GM10266 (cell line): ENCODE measurements at regions not wholly inside any gene's neighbourhood (a gene's known extent, or its start where the extent isn't known, plus 50 kb on each side); places are given as distances from the start of the nearest gene placed in this dataset.

Experiments
- DNase-seq: peaks from one replicate; pipeline ENCODE4 v3.0.0; 2012; ENCODE audit errors: extremely low spot score
- CTCF ChIP-seq: IDR thresholded peaks from 2 replicates; pipeline ENCODE4 v1.5.1; 2012; ENCODE audit warnings: mild to moderate bottlenecking, low read depth; ENCODE audit not compliant: control insufficient read depth, insufficient read depth; ENCODE audit errors: missing control alignments

DNA sequence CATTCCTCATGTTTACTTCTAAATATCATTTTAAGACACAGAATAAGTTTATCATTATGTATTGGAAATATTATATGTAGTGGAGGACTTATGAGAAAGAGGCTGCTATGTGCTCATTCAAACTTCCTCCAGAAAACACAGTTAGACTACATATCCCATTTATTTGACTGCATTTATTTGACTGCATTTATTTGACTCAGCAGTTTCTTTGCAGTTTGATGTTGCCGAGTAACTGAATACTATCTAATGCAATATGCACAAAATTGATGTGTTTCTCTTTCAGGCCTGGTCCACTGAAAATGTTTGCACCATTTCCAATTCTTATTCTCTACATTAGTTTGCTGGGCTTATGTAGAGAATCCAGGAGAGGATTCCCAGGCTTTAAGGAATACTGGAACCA lies 89.9 kb upstream of the FBN2 start:
- TF ChIP-seq CTCF, result no peak
- DNase-seq, result no peak

- no peak for TF ChIP-seq CTCF
- DNase-seq, result no peak
These were observed 91.1 kb upstream of the FBN2 start for GRCh38 chr5:128629157-128629556.

- no peak for DNase-seq
- TF ChIP-seq CTCF, result no peak
These were observed 92.1 kb upstream of the FBN2 start for GRCh38 chr5:128630121-128630520.

DNA sequence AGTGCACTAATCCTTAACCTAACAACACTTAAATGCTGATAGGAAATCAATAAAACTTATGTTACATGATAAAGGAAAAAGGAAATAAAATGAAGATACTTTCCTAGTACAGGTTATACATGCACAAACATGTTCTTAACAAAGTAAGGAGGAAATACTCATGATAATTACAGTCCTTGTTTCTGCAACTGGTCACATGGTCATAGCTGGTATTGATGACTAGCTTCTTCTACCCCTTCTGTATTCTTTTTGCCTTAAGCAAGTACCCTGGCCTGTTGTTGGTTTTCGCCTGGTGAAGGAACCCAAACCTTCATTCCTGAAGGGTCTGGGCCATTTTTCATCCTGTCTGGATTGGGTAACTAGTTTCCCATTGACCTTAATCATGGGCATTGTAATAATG lies 93.7 kb upstream of the FBN2 start:
- DNase-seq, result no peak
- TF ChIP-seq CTCF, result no peak

DNA sequence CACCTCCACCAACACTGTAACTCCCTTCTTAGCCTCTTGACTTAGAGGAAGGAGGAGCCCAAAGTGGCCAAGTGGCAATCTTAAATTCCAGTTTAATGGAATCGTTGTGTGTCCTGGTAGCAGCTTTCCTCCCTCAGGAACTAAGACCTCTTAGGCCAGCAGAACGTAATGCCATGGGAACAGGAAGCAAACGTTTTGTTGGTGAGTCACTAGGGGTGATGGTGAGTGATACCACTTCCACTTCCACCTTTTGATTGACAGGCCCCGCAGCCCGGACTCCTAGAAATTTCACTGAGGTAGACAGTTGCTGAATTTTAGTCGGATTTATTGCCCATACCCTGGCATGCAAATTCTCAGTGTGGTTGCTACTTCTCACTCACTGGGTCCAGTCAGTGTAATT lies 94.2 kb upstream of the FBN2 start:
- TF ChIP-seq CTCF, result no peak
- no peak for DNase-seq

- DNase-seq, result no peak
- TF ChIP-seq CTCF, result no peak
These were observed 95.9 kb upstream of the FBN2 start for GRCh38 chr5:128633901-128634300.

DNA sequence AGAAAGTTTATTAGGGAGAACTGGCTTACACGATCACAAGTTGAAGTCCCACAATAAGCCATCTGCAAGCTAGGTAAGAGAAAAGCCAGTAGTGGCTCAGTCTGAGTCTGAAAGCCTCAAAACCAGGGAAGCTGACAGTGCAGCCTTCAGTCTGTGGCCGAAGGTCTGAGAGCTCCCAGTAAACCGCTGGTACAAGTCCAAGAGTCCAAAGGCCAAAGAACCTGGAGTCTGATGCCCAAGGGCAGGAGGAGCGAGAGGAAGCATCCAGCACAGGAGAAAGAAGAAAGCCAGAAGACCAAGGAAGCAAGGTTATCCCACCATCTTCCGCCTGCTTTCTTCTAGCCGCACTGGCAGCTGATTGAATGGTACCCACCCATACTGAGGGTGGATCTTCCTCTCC lies 97.3 kb upstream of the FBN2 start:
- no peak for DNase-seq

More for the DNA sequence above, 97.3 kb upstream of the FBN2 start:
- no peak for TF ChIP-seq CTCF
